PFSK-1 (cell line): ENCODE measurements at regions not wholly inside any gene's neighbourhood (a gene's known extent, or its start where the extent isn't known, plus 50 kb on each side); places are given as distances from the start of the nearest gene placed in this dataset.

Experiments
- POLR2AphosphoS5 ChIP-seq: IDR thresholded peaks from 2 replicates; pipeline ENCODE4 v1.6.1; 2012; ENCODE audit warnings: low read depth, mild to moderate bottlenecking, control low read depth, low read length, moderate library complexity
- TAF1 ChIP-seq: IDR thresholded peaks from 2 replicates; pipeline ENCODE4 v1.6.1; 2012; ENCODE audit warnings: low read length, control low read depth, borderline replicate concordance; ENCODE audit not compliant: insufficient read depth

DNA sequence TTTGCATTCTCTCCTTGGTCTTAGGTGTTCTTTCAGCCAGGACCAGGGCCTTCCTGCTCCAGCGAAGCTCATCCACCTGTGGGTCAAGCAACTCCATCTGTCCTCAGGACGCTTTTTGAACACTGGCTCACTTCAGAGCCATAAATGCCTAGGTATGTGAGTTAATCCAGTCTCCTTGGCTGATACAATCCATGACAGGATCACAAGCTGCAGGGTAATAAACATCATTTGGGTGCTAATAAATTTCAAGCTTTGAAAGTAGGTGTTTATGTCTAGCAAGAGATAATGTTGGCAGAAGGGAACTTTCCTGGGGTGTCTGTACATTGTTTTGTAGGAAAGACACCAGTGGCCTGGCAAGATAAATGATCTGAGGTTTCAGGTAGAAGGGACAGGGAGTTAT lies 159.2 kb upstream of the TUT7 start:
- TF ChIP-seq TAF1 (no peak), POLR2AphosphoS5 (no peak)
